CD4-positive, alpha-beta T cell treated with Interleukin-4 for 4 hours (primary cell): ENCODE measurements at regions not wholly inside any gene's neighbourhood (a gene's known extent, or its start where the extent isn't known, plus 50 kb on each side); places are given as distances from the start of the nearest gene placed in this dataset.

ENCODE experiments used
- DNase-seq: peaks from one replicate; pipeline ENCODE4 v3.0.0-alpha.2; 2020

DNA sequence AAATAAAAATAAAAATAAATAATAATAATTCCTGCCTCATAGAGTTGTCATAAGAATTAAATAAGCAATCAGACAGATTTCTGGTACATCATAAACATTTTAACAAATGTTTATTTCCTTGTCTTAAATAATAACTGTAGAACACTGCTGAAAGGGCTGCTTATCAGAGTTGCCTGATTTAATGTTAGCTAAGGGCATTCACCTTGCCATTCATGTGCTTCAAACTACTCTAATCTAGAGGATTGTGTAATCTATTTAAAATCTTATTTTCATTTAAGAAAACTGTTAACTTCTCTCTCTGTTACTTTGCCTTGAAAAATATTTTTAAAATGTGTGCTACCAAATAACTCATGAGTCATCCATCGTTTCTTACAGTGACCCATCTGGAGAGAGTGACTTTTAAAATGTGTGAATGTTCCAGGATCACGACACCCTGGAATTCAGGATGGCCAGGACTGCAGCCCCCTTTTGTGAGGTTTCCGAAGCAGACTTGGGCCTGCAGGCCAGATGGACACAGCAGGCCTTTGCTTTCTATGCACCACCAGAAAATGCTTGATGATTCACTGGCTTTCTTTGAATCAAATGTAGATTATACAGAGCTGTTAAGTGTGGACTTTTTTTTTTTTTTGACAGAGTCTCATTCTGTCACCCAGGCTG is 109.1 kb upstream of the TNS3 start:
- DNase-seq = no peak

GRCh38 chr7:47689558-47689957 is 107.6 kb upstream of the TNS3 start:
- no peak for DNase-seq

- DNase-seq = no peak
These were observed 106.6 kb upstream of the TNS3 start for GRCh38 chr7:47688311-47689100.

- DNase-seq = no peak
These were observed 103.9 kb upstream of the TNS3 start for GRCh38 chr7:47685712-47686376.

GRCh38 chr7:47685151-47685550 is 103.2 kb upstream of the TNS3 start:
- DNase-seq = no peak

DNA sequence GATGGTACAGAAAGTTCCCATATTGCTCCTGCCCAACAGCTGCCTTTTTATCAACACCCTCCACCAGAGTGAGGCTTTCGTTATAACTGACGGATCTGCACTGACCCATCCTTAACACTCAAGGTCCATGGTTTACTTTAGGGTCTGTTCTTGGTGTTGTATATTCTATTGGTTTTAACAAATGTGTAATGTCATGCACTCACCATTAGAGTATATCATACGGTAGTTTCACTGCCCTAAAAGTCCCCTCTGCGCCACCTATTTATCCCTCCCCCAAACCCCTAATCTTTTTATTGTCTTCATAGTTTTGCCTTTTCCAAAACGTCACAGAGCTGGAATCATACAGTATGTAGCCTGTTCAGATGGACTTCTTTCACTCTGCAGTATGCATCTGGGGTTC is 102.8 kb upstream of the TNS3 start:
- DNase-seq = no peak

GRCh38 chr7:47683485-47683898 is 101.6 kb upstream of the TNS3 start:
- DNase-seq = no peak

DNA sequence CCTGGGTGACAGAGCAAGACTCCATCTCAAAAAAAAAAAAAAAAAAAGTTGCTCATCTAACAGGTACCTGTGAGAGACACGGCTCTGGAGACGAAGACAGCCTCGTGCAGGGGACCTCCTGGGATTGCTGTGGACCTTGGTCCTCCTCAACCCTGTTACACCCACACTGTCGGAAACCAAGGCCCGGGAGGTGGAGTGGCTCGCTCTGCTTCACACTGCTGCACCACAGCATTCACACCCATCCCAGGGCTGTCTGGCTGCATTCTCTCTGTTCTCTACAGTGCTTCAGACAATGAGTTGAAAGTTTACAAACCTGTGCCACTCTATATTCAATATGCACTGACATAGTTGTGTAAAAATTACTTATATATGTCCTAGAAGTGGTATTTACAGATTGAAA is 101.0 kb upstream of the TNS3 start:
- no peak for DNase-seq

DNA sequence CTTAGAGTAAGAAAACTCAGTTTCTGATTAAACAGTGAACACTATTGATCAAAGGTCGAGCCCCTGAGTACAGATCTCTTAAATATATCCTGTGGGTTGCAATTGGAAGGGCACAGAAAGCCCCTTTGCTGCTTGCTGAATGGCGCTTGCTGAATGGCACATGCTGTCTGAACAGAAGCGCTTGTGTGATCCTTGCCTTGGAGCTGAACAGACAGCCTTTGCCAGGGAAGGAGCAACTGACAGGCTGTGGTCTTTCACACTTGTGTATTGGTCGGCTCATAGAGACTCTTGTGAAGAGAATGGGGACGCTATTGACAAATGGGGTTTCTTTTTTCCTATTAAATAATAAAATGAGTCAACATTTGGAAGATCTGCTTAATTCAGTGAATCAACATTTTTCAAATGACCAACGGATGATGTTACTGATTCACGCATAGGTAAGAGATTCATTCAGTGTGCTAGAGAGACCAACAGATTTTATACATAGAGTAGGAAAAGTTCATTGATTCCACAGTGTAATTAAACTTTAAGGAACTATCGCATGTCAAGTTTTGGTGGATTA is 99.4 kb upstream of the TNS3 start:
- no peak for DNase-seq

DNA sequence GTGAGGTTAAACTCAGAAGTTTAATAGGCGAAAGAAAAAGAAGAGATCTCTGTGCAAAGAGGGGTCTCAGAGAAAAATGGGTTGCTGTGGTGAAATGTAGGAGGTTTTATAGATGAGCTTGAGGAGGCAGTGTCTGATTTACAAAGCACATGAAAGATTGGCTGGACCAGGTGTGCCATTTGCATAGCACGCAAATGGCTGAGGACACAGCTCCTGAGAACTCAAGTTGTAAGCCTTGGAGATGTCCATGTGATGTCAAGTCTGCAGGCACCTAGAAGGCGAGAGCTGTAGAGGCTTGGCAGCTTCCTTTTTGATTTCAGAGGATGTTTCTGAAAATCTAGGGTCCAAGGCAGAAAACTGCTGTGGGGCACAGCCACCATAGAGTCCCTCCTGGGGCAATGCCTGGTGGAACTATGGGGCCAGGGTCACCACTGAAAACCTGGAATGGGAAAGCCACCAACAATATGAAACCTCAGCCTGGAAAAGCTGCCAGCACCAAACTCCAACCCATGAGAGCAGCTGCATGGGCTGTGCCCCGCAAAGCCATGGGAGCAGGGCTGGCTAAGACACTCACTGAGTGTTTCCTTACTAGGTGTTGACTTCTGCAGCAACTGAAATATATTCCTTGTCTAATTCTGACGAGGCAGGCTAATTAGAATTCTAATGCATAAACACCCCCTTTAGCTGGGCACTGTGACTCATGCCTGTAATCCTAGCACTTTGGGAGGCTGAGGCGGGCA is 96.9 kb upstream of the TNS3 start:
- no peak for DNase-seq

- DNase-seq = no peak
These were observed 95.8 kb upstream of the TNS3 start for GRCh38 chr7:47677664-47678063.

- DNase-seq = no peak
These were observed 95.2 kb upstream of the TNS3 start for GRCh38 chr7:47677093-47677492.

DNA sequence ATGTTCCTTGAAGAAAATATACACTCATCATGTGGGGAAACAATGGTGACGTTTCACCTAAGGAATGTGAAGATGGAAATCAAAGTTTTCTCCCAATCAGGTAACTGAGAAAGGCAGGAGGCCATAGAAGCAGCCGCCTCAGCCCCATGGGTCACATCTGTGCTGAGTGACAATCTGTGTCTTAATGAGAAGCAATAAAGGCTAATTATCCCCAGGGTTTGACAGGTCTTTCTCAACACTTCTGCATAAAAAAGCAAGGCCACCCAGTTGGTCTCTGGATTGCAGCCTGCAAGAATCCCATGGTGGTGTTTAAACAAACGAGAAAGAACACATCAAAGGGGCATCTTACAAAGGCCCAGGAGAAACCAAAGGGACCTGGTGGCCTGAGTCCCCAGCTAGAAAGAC is 91.1 kb upstream of the TNS3 start:
- DNase-seq = no peak

DNA sequence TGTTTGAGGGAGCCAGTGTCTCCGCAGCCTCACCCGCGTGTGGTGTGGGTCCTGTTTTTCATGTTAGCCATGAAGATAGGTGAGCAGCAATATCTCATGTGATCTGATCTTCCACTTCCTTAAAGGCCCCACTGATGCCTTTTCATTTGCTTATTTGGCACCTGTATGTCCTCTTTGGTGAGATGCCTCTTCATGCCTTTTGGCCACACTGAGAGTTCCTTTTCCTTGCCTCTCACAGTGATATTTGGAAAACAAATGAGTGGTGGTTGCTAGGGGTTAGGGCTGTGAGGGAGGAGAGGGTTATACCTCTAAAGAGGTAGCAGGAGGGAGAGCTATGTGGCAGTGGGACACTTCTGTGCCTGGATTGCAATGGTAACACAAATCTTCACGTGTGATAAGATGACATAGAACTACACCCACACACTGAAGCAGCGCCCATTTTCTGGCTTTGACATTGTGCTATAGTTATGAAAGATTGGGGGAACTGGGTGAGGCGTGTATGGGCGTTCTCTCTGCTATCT is 90.4 kb upstream of the TNS3 start:
- DNase-seq = no peak

GRCh38 chr7:47671358-47671757 is 89.4 kb upstream of the TNS3 start:
- DNase-seq = no peak

DNA sequence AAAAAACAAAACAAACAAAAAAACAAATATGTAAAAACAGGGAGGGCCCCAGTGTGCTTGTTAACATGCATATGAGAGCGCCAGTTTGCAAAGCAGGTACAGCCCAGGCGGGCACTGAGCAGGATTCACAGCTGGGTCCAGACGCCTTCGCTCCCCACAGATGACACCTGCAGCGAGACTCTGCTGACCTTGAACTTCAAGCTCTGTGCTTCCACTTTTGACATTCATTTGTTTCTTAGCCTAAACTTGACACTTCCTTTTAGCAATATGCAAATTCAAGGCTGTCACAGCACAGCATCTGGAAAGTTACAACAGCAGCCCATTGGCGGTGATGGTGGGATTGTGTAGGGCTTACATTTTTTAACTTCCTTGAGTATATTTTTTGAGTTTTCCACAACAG is 88.8 kb upstream of the TNS3 start:
- DNase-seq = no peak

DNA sequence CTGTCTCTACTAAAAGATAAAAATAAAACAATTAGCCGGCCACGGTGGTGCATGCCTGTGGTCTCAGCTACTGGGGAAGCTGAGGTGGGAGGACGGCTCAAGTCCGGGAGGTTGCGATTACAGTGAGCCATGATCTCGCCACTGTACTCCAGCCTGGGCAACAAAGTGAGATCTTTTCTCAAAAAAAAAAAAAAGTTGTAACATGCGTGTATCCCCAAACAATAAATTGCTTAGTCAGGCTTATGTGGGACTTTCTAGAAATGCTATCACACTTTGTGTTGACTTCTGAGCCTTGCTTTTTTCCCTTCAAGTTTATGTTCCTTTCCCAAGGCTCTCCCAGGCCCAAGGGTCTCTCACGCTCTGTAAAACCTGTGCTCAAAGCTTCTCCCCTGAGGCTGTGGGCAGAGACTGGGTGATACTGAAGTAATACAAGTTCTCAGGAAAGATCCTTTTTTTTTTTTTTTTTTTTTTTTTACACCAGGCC is 88.0 kb upstream of the TNS3 start:
- DNase-seq = no peak

DNA sequence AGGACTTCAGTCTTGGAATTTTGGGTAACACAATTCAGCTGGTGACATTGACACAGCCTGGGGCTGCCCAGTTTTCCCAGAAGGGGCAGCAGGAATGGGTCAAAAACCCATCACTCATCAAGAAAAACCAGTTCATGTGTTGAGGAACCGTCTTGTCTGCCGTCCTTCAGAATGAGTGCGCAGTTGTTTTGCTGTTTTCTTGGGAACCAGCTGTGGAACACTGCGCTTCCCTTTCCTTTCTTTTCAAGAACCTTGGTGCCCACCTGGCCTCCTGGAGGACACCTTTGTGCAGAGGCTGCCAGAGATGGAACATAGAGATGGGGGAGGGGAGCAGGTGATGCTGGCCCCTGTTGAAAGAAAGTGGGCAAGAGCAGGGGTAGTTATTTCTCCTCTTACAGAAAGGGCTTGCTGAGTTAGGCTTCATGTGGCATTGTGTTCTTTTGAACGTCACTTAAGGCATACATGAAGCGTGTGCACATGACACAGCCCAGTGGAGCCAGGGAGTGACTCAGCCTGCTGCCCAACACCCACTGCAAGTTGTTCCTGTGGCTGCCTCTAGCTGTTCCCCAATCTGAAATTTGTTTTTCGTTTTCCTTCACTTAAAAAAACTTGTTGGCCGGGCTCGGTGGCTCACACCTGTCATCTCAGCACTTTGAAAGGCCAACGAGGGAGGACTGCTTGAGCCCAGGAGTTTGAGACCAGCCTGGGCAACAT is 87.4 kb upstream of the TNS3 start:
- DNase-seq = peak; percentile 33

DNA sequence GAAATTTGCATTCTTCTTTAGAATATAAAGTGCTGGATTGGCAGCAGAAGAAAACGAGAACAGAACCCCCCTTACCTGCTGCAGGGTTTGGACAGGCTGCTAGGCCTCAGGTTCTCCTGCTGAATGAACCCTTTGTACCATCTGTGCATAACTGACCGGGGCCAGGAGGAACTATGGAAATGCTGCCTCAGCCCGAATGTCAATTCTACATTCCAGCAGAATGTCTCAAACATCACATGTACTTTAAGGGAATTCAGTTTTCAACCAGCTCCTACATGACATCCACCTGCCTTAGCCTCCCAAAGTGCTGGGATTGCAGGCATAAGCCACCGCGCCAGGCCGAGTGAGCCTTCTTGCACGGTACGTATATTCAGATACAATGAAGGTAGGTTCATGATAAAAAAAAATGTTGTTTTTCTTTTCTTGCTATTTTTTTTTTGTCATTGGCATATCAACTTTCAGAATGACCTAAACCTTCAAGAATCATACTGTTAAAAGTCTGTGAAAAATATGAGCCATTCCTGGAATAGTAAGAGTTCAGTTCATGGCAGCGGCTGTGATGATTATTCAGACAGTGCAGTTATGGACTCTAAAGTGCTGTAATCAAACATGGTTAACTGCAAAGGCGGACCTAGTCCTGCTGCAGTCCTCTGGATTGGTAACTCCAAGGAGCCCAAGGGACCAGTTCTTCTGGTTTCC is 84.4 kb upstream of the TNS3 start:
- DNase-seq = no peak

GRCh38 chr7:47664650-47665195 is 82.8 kb upstream of the TNS3 start:
- no peak for DNase-seq

GRCh38 chr7:47663851-47664250 is 81.9 kb upstream of the TNS3 start:
- no peak for DNase-seq
